Stimulated activated CD4-positive, alpha-beta T cell treated with anti-CD3 and anti-CD28 coated beads, Interleukin-15, amount 100 ng/mL, for 24 hours (primary cell): ENCODE measurements at regions not wholly inside any gene's neighbourhood (a gene's known extent, or its start where the extent isn't known, plus 50 kb on each side); places are given as distances from the start of the nearest gene placed in this dataset.

Source experiments
- DNase-seq: peaks from one replicate; pipeline ENCODE4 v3.0.0-alpha.2; 2020

GRCh38 chr2:4265936-4266335 lies 562.6 kb downstream of the DCDC2C start:
- DNase-seq = no peak

GRCh38 chr2:4269885-4270284 lies 566.5 kb downstream of the DCDC2C start:
- no peak for DNase-seq

GRCh38 chr2:4272261-4272858 lies 569.0 kb downstream of the DCDC2C start:
- DNase-seq = no peak

GRCh38 chr2:4278392-4278791 lies 575.0 kb downstream of the DCDC2C start:
- no peak for DNase-seq

- DNase-seq = no peak
Observed at GRCh38 chr2:4279431-4279830, 576.1 kb downstream of the DCDC2C start.

- DNase-seq = no peak
Observed at GRCh38 chr2:4291430-4291829, 588.1 kb downstream of the DCDC2C start.

GRCh38 chr2:4295680-4296079 lies 592.3 kb downstream of the DCDC2C start:
- DNase-seq = no peak

- no peak for DNase-seq
Observed at GRCh38 chr2:4300616-4301015, 597.2 kb downstream of the DCDC2C start.

- no peak for DNase-seq
Observed at GRCh38 chr2:4324531-4324930, 621.2 kb downstream of the DCDC2C start.

- DNase-seq = no peak
Observed at GRCh38 chr2:4336864-4337263, 633.5 kb downstream of the DCDC2C start.

- DNase-seq = no peak
Observed at GRCh38 chr2:4338345-4338744, 635.0 kb downstream of the DCDC2C start.

- no peak for DNase-seq
Observed at GRCh38 chr2:4340536-4340935, 637.2 kb downstream of the DCDC2C start.

- no peak for DNase-seq
Observed at GRCh38 chr2:4346628-4347027, 643.3 kb downstream of the DCDC2C start.

GRCh38 chr2:4353668-4354067 lies 650.3 kb downstream of the DCDC2C start:
- no peak for DNase-seq

GRCh38 chr2:4354164-4354563 lies 650.8 kb downstream of the DCDC2C start:
- DNase-seq = no peak

- no peak for DNase-seq
Observed at GRCh38 chr2:4354678-4355077, 651.3 kb downstream of the DCDC2C start.

- DNase-seq = no peak
Observed at GRCh38 chr2:4356109-4356508, 652.7 kb downstream of the DCDC2C start.

- DNase-seq = no peak
Observed at GRCh38 chr2:4356541-4356940, 653.2 kb downstream of the DCDC2C start.

GRCh38 chr2:4357121-4357520 lies 653.7 kb downstream of the DCDC2C start:
- no peak for DNase-seq

- no peak for DNase-seq
Observed at GRCh38 chr2:4358837-4359236, 655.5 kb downstream of the DCDC2C start.

GRCh38 chr2:4368907-4369306 lies 665.5 kb downstream of the DCDC2C start:
- no peak for DNase-seq

GRCh38 chr2:4369826-4370419 lies 666.5 kb downstream of the DCDC2C start:
- DNase-seq = no peak

GRCh38 chr2:4370422-4371090 lies 667.2 kb downstream of the DCDC2C start:
- DNase-seq = no peak

GRCh38 chr2:4381049-4381448 lies 677.7 kb downstream of the DCDC2C start:
- no peak for DNase-seq

GRCh38 chr2:4381773-4382172 lies 678.4 kb downstream of the DCDC2C start:
- no peak for DNase-seq
